ENCODE measurements at regions not wholly inside any gene's neighbourhood (a gene's known extent, or its start where the extent isn't known, plus 50 kb on each side); places are given as distances from the start of the nearest gene placed in this dataset.

DNA sequence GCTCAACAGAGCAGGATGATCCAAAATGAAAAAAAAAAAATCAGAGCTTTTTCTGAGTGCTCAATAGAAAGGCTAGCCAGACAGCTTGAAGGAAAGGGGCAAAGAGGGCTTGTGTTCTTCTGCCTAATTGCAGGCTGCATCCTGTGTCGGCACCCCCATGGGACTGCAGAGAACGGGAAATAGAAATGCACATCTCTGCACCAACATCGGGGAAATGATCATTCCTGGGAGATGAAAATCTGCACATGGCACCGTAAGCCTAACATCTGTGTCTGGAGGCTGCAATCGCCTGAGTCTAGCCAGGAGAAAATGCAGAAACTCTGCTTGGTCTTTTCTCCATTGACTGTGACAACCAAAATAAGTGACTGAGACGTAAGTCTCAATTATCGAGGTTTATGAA is 243.9 kb downstream of the ICE1 start:
- WGBS, 2 experiments (ENCODE audit: insufficient coverage in 2 of 2) = 81 to 82% methylated on average over 7 of the region's 7 CpGs
- Histone ChIP-seq H3K9me3 (ENCODE audit: control insufficient read depth, low read length) (no peaks in the 10 kb centered on the region), H3K4me3 (ENCODE audit: extremely low read depth, insufficient read depth, low read length, poor library complexity, severe bottlenecking) (no peak overlapping the region), H3K4me1 (ENCODE audit: control insufficient read depth, insufficient read depth, low read length, poor library complexity, severe bottlenecking) (no peaks in the 10 kb centered on the region), H3K27ac (ENCODE audit: low read depth, low read length, severe bottlenecking) (no peak overlapping the region), H3K36me3 (ENCODE audit: control insufficient read depth, insufficient read depth, low read length) (no peaks in the 10 kb centered on the region)

DNA sequence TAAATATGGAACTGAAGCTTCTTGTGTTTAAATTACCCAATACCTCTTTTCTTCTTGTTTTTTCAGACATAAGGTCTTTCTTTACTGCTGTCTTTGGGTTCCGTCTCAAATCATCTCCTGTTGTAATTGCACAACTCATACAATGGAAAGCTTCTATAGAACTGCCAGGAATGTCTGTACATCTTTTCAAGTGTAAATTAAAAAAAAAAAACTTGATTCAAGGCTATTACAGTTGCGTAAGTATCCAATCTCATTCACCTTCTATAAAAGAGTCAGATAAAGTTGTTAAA is 243.5 kb downstream of the ICE1 start:
- no CpG with 5 or more reads among the region's 2 CpGs for WGBS, 2 experiments (ENCODE audit: insufficient coverage in 2 of 2)
- H3K36me3 ChIP-seq (ENCODE audit: control insufficient read depth, insufficient read depth, low read length) = no peaks in the 10 kb centered on the region
- H3K27ac ChIP-seq (ENCODE audit: low read depth, low read length, severe bottlenecking) = no peak overlapping the region
- no peaks in the 10 kb centered on the region for H3K9me3 ChIP-seq (ENCODE audit: control insufficient read depth, low read length)
- no peak overlapping the region for H3K4me3 ChIP-seq (ENCODE audit: extremely low read depth, insufficient read depth, low read length, poor library complexity, severe bottlenecking)
- H3K4me1 ChIP-seq (ENCODE audit: control insufficient read depth, insufficient read depth, low read length, poor library complexity, severe bottlenecking) = no peaks in the 10 kb centered on the region

DNA sequence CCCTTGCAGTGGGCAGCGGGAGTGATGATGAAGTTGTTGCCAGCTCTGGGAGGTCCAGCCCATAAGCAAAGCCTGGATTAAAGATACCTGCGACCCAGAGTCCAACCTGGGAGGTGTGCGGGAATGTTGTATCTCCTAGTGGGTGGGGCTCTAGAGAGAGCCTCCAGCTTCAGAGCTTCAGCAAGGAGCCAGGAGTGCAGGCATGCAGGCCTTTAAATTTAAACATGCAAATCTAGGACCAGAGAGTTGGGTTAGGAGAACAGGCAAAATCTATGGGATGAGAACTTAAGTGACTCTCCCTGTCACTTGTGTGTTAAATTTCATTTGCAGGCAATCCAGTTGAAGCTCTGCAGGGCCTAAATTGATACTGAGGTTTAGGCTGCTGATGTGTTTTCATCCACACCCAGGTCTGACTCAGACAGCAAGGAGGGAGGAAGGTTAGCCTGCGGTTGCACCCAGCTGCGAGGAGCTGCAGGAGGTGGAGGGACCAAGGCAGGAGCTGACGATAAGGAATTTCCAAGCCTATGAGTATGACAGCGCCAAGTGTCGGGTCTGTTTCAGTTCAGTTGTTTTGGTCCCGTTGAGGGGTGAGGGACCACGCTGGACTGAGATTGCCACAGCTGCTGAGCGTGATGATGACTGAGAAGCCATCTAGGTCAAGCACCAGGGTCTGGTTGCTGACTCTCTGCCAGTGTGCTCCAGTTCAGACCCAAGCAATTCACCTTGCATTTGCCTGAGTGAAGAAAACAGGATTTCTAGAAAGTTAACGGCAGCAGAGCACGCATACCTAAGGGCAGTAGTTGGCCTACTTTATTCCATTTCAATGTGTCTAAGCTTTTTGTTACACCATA is 243.0 kb downstream of the ICE1 start:
- Histone ChIP-seq H3K36me3 (ENCODE audit: control insufficient read depth, insufficient read depth, low read length) (no peaks in the 10 kb centered on the region), H3K27ac (ENCODE audit: low read depth, low read length, severe bottlenecking) (no peak overlapping the region), H3K4me1 (ENCODE audit: control insufficient read depth, insufficient read depth, low read length, poor library complexity, severe bottlenecking) (no peaks in the 10 kb centered on the region), H3K9me3 (ENCODE audit: control insufficient read depth, low read length) (no peaks in the 10 kb centered on the region), H3K4me3 (ENCODE audit: extremely low read depth, insufficient read depth, low read length, poor library complexity, severe bottlenecking) (no peak overlapping the region)
- 91 to 94% methylated on average over 11 of the region's 13 CpGs for WGBS, 2 experiments (ENCODE audit: insufficient coverage in 2 of 2)

DNA sequence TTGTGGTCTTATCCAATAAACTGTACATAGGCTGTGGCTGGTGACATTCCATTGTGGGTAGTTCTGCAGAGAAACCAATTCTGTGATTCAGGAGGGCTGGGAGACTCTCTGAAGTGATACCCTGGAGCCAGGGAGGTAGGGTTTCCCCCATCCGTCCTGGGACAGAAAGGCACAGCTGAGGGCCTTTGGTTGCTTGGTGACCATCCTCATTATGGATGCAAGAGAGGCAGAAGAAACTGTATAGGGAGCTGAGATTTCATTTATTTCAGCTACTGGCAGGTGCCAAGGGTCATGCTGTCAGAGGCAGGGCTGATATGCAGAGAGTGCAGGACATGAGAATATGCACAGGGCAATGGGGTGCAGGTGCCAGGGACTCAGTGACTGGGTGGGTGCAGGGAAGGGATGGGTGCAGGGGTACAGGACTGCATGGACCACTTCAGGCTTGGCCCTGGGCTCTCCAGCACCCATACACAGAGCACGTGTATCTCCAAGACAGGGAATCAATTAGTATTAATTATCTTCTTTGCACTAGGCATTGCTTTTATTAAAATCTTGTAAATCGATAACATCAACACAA is 236.5 kb downstream of the ICE1 start:
- Histone ChIP-seq H3K36me3 (ENCODE audit: control insufficient read depth, insufficient read depth, low read length) (no peaks in the 10 kb centered on the region), H3K4me3 (ENCODE audit: extremely low read depth, insufficient read depth, low read length, poor library complexity, severe bottlenecking) (no peak overlapping the region), H3K9me3 (ENCODE audit: control insufficient read depth, low read length) (no peaks in the 10 kb centered on the region), H3K27ac (ENCODE audit: low read depth, low read length, severe bottlenecking) (no peak overlapping the region), H3K4me1 (ENCODE audit: control insufficient read depth, insufficient read depth, low read length, poor library complexity, severe bottlenecking) (no peaks in the 10 kb centered on the region)
- 67 to 92% methylated on average over 1 to 3 of the region's 3 CpGs for WGBS, 2 experiments (ENCODE audit: insufficient coverage in 2 of 2)

DNA sequence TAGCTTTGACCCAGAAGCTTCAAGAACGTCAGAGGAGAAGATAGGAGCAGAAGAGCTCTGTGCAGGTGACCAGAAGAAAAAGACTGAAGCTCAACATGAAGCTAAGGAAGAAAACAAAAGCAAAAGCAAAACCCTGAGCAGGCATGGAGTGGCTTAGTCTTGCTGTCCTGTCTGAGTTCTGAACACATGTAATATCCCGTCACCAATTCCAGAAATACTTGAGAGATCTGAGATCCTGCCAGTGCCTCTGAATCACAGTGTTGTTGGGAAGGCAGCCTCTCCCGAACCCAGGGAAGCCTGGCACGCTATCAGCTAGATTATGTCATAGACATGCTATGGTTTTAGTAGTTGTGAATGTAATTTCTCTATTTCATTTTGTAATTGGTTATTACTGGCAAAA is 235.7 kb downstream of the ICE1 start:
- Histone ChIP-seq H3K27ac (ENCODE audit: low read depth, low read length, severe bottlenecking) (no peak overlapping the region), H3K36me3 (ENCODE audit: control insufficient read depth, insufficient read depth, low read length) (no peaks in the 10 kb centered on the region), H3K4me3 (ENCODE audit: extremely low read depth, insufficient read depth, low read length, poor library complexity, severe bottlenecking) (no peak overlapping the region), H3K9me3 (ENCODE audit: control insufficient read depth, low read length) (no peaks in the 10 kb centered on the region), H3K4me1 (ENCODE audit: control insufficient read depth, insufficient read depth, low read length, poor library complexity, severe bottlenecking) (no peaks in the 10 kb centered on the region)
- 94 to 100% methylated on average over 1 to 2 of the region's 4 CpGs for WGBS, 2 experiments (ENCODE audit: insufficient coverage in 2 of 2)

DNA sequence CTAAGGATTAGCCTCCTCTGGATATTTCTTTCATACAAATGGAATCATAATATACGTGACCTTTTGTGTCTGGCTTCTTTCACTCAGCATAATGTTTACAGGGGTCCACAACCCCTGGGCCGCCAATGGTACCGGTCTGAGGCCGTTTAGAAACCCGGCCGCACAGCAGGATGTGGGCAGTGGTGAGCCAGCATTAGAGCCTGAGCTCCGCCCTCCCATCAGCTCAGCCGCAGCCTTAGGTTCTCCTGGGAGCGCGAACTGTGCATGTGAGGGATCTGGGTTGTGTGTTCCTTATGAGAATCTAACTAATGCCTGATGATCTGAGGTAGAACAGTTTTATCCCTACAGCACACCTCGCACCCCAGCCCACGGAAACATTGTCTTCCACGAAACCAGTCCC is 229.7 kb downstream of the ICE1 start:
- 93 to 94% methylated on average over 7 to 13 of the region's 13 CpGs for WGBS, 2 experiments (ENCODE audit: insufficient coverage in 2 of 2)
- Histone ChIP-seq H3K4me1 (ENCODE audit: control insufficient read depth, insufficient read depth, low read length, poor library complexity, severe bottlenecking) (peaks cover 8% of the 10 kb centered on the region), H3K9me3 (ENCODE audit: control insufficient read depth, low read length) (no peaks in the 10 kb centered on the region), H3K36me3 (ENCODE audit: control insufficient read depth, insufficient read depth, low read length) (no peaks in the 10 kb centered on the region), H3K27ac (ENCODE audit: low read depth, low read length, severe bottlenecking) (no peak overlapping the region), H3K4me3 (ENCODE audit: extremely low read depth, insufficient read depth, low read length, poor library complexity, severe bottlenecking) (no peak overlapping the region)

DNA sequence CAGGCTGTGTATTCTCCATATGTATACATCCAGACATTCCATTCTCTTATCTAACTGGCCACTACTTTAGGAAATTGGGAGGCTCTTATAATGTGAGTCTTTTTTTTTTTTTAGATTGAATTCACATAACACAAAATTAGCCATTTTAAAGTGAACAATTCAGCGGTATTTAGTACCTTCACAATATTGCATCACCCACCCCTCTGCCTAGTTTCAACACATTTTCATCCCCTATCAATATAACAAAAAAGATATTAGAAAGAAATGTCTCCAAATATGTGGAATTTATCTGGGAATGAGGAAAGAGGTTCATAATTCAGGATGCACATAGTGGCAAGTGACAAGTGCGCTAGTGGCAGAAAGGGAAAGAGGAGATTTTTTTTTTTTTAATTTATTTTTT is 228.5 kb downstream of the ICE1 start:
- Histone ChIP-seq H3K27ac (ENCODE audit: low read depth, low read length, severe bottlenecking) (no peak overlapping the region), H3K4me3 (ENCODE audit: extremely low read depth, insufficient read depth, low read length, poor library complexity, severe bottlenecking) (no peak overlapping the region), H3K36me3 (ENCODE audit: control insufficient read depth, insufficient read depth, low read length) (no peaks in the 10 kb centered on the region), H3K9me3 (ENCODE audit: control insufficient read depth, low read length) (no peaks in the 10 kb centered on the region), H3K4me1 (ENCODE audit: control insufficient read depth, insufficient read depth, low read length, poor library complexity, severe bottlenecking) (peaks cover 8% of the 10 kb centered on the region)
- 100% methylated on average over 1 of the region's 2 CpGs for WGBS, 2 experiments (ENCODE audit: insufficient coverage in 2 of 2)

DNA sequence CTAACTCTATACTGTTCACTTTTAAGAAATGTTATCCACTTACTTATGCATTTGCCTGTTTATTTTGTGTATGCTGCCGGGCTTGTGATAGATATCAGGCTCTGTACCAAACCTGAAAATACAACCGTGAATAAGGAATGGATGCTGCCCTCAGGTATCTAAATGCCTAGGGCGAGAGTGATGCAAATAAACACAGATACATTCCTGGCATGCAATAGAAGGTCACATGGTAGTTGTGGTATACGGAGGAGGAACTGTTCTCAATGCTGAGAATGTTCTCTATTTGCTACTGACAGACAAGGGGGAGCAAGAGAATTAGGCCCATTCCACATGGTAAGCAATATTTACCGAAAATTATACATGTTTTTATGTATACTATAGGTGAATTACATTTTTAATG is 227.8 kb downstream of the ICE1 start:
- 91 to 93% methylated on average over 2 to 3 of the region's 5 CpGs for WGBS, 2 experiments (ENCODE audit: insufficient coverage in 2 of 2)
- no peak overlapping the region for H3K27ac ChIP-seq (ENCODE audit: low read depth, low read length, severe bottlenecking)
- H3K4me1 ChIP-seq (ENCODE audit: control insufficient read depth, insufficient read depth, low read length, poor library complexity, severe bottlenecking) = peaks cover 8% of the 10 kb centered on the region
- H3K4me3 ChIP-seq (ENCODE audit: extremely low read depth, insufficient read depth, low read length, poor library complexity, severe bottlenecking) = no peak overlapping the region
- H3K36me3 ChIP-seq (ENCODE audit: control insufficient read depth, insufficient read depth, low read length) = no peaks in the 10 kb centered on the region
- H3K9me3 ChIP-seq (ENCODE audit: control insufficient read depth, low read length) = no peaks in the 10 kb centered on the region

DNA sequence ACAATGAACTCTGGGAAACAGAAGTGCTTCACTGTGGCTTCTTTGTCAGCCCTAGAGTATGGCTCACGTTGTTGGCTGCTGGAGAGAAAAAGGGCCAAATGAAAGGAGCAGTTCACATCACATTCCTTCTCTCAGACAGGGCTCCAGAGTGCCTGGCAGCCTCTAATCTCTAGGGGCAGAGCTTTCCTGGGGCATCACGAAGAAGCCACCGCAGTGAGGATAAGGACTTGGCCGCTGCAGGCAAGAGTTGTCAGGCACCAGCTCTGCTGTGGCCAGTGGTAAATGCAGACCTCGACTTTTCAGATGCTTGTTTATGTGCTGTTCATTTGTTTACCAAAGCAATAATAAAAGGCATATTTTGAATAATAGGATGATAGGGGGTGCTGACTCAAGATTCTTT is 227.2 kb downstream of the ICE1 start:
- peaks cover 8% of the 10 kb centered on the region for H3K4me1 ChIP-seq (ENCODE audit: control insufficient read depth, insufficient read depth, low read length, poor library complexity, severe bottlenecking)
- WGBS, 2 experiments (ENCODE audit: insufficient coverage in 2 of 2) = 82 to 91% methylated on average over 3 to 5 of the region's 5 CpGs
- no peaks in the 10 kb centered on the region for H3K36me3 ChIP-seq (ENCODE audit: control insufficient read depth, insufficient read depth, low read length)
- no peaks in the 10 kb centered on the region for H3K9me3 ChIP-seq (ENCODE audit: control insufficient read depth, low read length)
- H3K27ac ChIP-seq (ENCODE audit: low read depth, low read length, severe bottlenecking) = no peak overlapping the region
- H3K4me3 ChIP-seq (ENCODE audit: extremely low read depth, insufficient read depth, low read length, poor library complexity, severe bottlenecking) = no peak overlapping the region

- Histone ChIP-seq H3K4me3 (ENCODE audit: extremely low read depth, insufficient read depth, low read length, poor library complexity, severe bottlenecking) (no peak overlapping the region), H3K4me1 (ENCODE audit: control insufficient read depth, insufficient read depth, low read length, poor library complexity, severe bottlenecking) (peaks cover 8% of the 10 kb centered on the region), H3K27ac (ENCODE audit: low read depth, low read length, severe bottlenecking) (no peak overlapping the region), H3K9me3 (ENCODE audit: control insufficient read depth, low read length) (no peaks in the 10 kb centered on the region), H3K36me3 (ENCODE audit: control insufficient read depth, insufficient read depth, low read length) (no peaks in the 10 kb centered on the region)
- WGBS, 2 experiments (ENCODE audit: insufficient coverage in 2 of 2) = 82 to 93% methylated on average over 6 to 7 of the region's 7 CpGs
These were observed 226.2 kb downstream of the ICE1 start for GRCh38 chr5:5648694-5649093.

GRCh38 chr5:5645891-5646290 is 223.4 kb downstream of the ICE1 start:
- H3K4me1 ChIP-seq (ENCODE audit: control insufficient read depth, insufficient read depth, low read length, poor library complexity, severe bottlenecking) = peaks cover 8% of the 10 kb centered on the region
- H3K9me3 ChIP-seq (ENCODE audit: control insufficient read depth, low read length) = no peaks in the 10 kb centered on the region
- 91 to 95% methylated on average over 5 of the region's 5 CpGs for WGBS, 2 experiments (ENCODE audit: insufficient coverage in 2 of 2)
- no peaks in the 10 kb centered on the region for H3K36me3 ChIP-seq (ENCODE audit: control insufficient read depth, insufficient read depth, low read length)
- no peak overlapping the region for H3K27ac ChIP-seq (ENCODE audit: low read depth, low read length, severe bottlenecking)
- no peak overlapping the region for H3K4me3 ChIP-seq (ENCODE audit: extremely low read depth, insufficient read depth, low read length, poor library complexity, severe bottlenecking)

Data from mesodermal cell (in vitro differentiated cells).